CD4-positive, alpha-beta T cell (primary cell): ENCODE measurements at regions not wholly inside any gene's neighbourhood (a gene's known extent, or its start where the extent isn't known, plus 50 kb on each side); places are given as distances from the start of the nearest gene placed in this dataset.

Experiments used
- ATAC-seq: fragments of 200-7000 bp; cut with Tn5 transposase; one replicate; pipeline ENCODE4 v1.10.0; 2022; ENCODE audit warnings: mild to moderate bottlenecking; ENCODE audit not compliant: poor library complexity
- CTCF ChIA-PET: fragments of 350-600 bp; sonication (Branson Sonifier 250); formaldehyde crosslinking; loops from one replicate; lab custom pipeline; 2021; ENCODE audit warnings: antibody characterized with exemption, inconsistent platforms; lab: Charles Lee
- POLR2A ChIA-PET: fragments of 350-600 bp; sonication (Branson Sonifier 250); formaldehyde crosslinking; loops from one replicate; lab custom pipeline; 2021; ENCODE audit warnings: antibody characterized with exemption, inconsistent platforms; lab: Charles Lee
- DNase-seq, 14 experiments: peaks; one replicate each; pipeline ENCODE4 v3.0.0-alpha.2; 2013 to 2020; ENCODE audit warnings: mixed read lengths in 2 of 14
- H3K27ac ChIP-seq, 2 donors: one replicate each; pipeline versions ENCODE4 v1.5.1 to v1.7.0; 2013; ENCODE audit warnings: low read length in 2 of 2, low read depth in 1 of 2, mild to moderate bottlenecking in 1 of 2
- H3K27me3 ChIP-seq, 2 experiments: 1 replicate in 1 of 2; 2 replicates in 1 of 2; pipeline versions ENCODE4 v1.6.1 to v1.7.0; 2013; ENCODE audit warnings: low read length in 2 of 2, control low read depth in 1 of 2, mild to moderate bottlenecking in 1 of 2, moderate library complexity in 1 of 2; ENCODE audit not compliant: insufficient read depth in 2 of 2, control insufficient read depth in 1 of 2
- H3K36me3 ChIP-seq: one replicate; pipeline ENCODE4 v1.6.1; 2013; ENCODE audit warnings: low read length, control low read depth; ENCODE audit not compliant: insufficient read depth
- H3K4me1 ChIP-seq: one replicate; pipeline ENCODE4 v1.6.1; 2013; ENCODE audit warnings: low read length, control low read depth; ENCODE audit not compliant: insufficient read depth
- H3K4me3 ChIP-seq: one replicate; pipeline ENCODE4 v1.5.1; 2013; ENCODE audit warnings: mild to moderate bottlenecking, low read length, moderate library complexity
- H3K9me3 ChIP-seq, 2 experiments: 1 replicate in 1 of 2; 2 replicates in 1 of 2; pipeline versions ENCODE4 v1.6.1 to v1.7.0; 2013; ENCODE audit warnings: low read length in 2 of 2, mild to moderate bottlenecking in 2 of 2, control low read depth in 1 of 2, moderate library complexity in 1 of 2; ENCODE audit not compliant: control insufficient read depth in 1 of 2, insufficient read depth in 1 of 2
- H3K27ac Mint-ChIP-seq: one replicate; pipeline ENCODE4 v1.8.0; 2020; ENCODE audit warnings: mixed read lengths
- H3K27me3 Mint-ChIP-seq: one replicate; pipeline ENCODE4 v1.8.0; 2021; ENCODE audit warnings: mixed read lengths
- H3K36me3 Mint-ChIP-seq: one replicate; pipeline ENCODE4 v1.8.0; 2021; ENCODE audit warnings: low read depth, mixed read lengths
- H3K4me1 Mint-ChIP-seq: one replicate; pipeline ENCODE4 v1.8.0; 2021; ENCODE audit warnings: low read depth, mixed read lengths
- H3K4me3 Mint-ChIP-seq: one replicate; pipeline ENCODE4 v1.8.0; 2020; ENCODE audit warnings: mild to moderate bottlenecking, mixed read lengths
- H3K9me3 Mint-ChIP-seq: one replicate; pipeline ENCODE4 v1.8.0; 2020; ENCODE audit warnings: mixed read lengths
- CTCF ChIP-seq: fragments of 200-600 bp; IDR thresholded peaks from one replicate; pipeline ENCODE4 v1.8.0; 2022; ENCODE audit warnings: antibody characterized with exemption, mild to moderate bottlenecking
- intact Hi-C, 2 experiments: fragments of 100-400 bp; cut with DNase I in 1 of 2; cut with micrococcal nuclease in 1 of 2; formaldehyde crosslinking; loops; one replicate each; pipeline versions ENCODE4 v1.15.1 to v1.9.0; 2023 to 2025; cut with DNase I, micrococcal nuclease

GRCh38 chr22:25351631-25352293, 132.3 kb downstream of the CRYBB2 start:
- H3K36me3 Mint-ChIP-seq, result peaks cover 69% of the 10 kb centered on the region
- H3K27me3 Mint-ChIP-seq, result no peaks in the 10 kb centered on the region
- no peak overlapping the region for H3K27ac Mint-ChIP-seq
- no peaks in the 10 kb centered on the region for H3K4me1 ChIP-seq
- CTCF ChIA-PET, result no interaction called here
- H3K4me3 Mint-ChIP-seq, result no peak overlapping the region
- peaks cover 0 to 9% of the 10 kb centered on the region in 2 experiments for H3K9me3 ChIP-seq
- DNase-seq (no peak), ATAC-seq (no peak)
- no peaks in the 10 kb centered on the region for H3K9me3 Mint-ChIP-seq
- no peak overlapping the region for H3K4me3 ChIP-seq
- H3K27me3 ChIP-seq, result no peaks in the 10 kb centered on the region
- TF ChIP-seq CTCF, result no peak
- intact Hi-C loops, result no loop called here
- H3K4me1 Mint-ChIP-seq, result no peaks in the 10 kb centered on the region
- peaks cover 40% of the 10 kb centered on the region for H3K36me3 ChIP-seq
- POLR2A ChIA-PET, result no interaction called here
- H3K27ac ChIP-seq, result no peak overlapping the region

- H3K4me3 Mint-ChIP-seq, result no peak overlapping the region
- intact Hi-C loops, result no loop called here
- H3K4me1 Mint-ChIP-seq, result no peaks in the 10 kb centered on the region
- Histone ChIP-seq H3K9me3 (peaks cover 0 to 3% of the 10 kb centered on the region in 2 experiments), H3K27me3 (no peaks in the 10 kb centered on the region), H3K36me3 (peaks cover 44% of the 10 kb centered on the region), H3K4me3 (no peak overlapping the region), H3K4me1 (no peaks in the 10 kb centered on the region), H3K27ac (no peak overlapping the region)
- no peak for ATAC-seq
- H3K27ac Mint-ChIP-seq, result no peak overlapping the region
- peaks cover 74% of the 10 kb centered on the region for H3K36me3 Mint-ChIP-seq
- H3K27me3 Mint-ChIP-seq, result no peaks in the 10 kb centered on the region
- ChIA-PET CTCF (no interaction called here), POLR2A (no interaction called here)
- H3K9me3 Mint-ChIP-seq, result no peaks in the 10 kb centered on the region
- no peak for DNase-seq
- TF ChIP-seq CTCF, result no peak
Observed at GRCh38 chr22:25352294-25352680, 132.8 kb downstream of the CRYBB2 start.

GRCh38 chr22:25353516-25354445, 134.3 kb downstream of the CRYBB2 start:
- peaks cover 52% of the 10 kb centered on the region for H3K36me3 ChIP-seq
- Mint-ChIP-seq H3K27ac (no peak overlapping the region), H3K36me3 (peaks cover 75% of the 10 kb centered on the region), H3K27me3 (no peaks in the 10 kb centered on the region), H3K4me3 (no peak overlapping the region), H3K4me1 (no peaks in the 10 kb centered on the region), H3K9me3 (no peaks in the 10 kb centered on the region)
- ChIA-PET POLR2A (no interaction called here), CTCF (no interaction called here)
- ATAC-seq (no peak), DNase-seq (no peak)
- no peak overlapping the region for H3K27ac ChIP-seq
- H3K4me1 ChIP-seq, result no peaks in the 10 kb centered on the region
- H3K27me3 ChIP-seq, result no peaks in the 10 kb centered on the region
- intact Hi-C loops, result no loop called here
- H3K9me3 ChIP-seq, result no peaks in the 10 kb centered on the region
- no peak overlapping the region for H3K4me3 ChIP-seq
- no peak for TF ChIP-seq CTCF
